ENCODE measurements at regions not wholly inside any gene's neighbourhood (a gene's known extent, or its start where the extent isn't known, plus 50 kb on each side); places are given as distances from the start of the nearest gene placed in this dataset.

DNA sequence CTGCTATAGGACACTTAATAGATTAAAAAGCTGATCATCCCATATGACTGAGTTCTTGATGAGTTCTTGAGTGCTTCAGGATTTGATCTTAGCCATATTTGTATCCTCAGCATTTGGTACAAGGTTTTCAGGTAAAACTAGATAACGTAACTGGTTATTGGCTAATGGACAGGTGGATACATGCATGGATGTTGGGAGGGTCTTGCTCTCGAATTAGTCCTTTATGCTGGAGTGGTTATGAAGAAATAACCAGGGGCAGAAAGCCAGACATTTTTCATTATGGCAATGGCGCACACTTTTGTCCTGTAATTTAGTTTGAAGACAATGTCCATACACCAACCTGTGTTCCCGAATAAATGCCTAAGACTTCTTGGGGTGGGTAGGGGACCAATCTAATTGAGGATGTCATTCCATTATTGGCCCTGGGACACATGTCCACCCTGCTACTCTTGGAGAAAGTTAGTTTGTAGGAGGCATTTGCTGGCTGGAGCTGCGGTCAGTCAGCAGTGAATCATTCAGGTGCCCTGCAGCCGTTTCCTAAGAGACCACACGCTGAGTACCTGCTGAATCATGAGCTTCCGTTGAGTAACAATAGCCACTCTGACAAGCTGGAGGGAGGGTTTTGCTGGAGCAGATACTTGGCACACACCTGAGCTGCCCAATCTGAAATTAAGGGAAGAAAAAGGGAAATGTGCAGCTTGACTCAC lies 194.4 kb downstream of the FOXA2 start:
- no peaks in the 10 kb centered on the region for H3K36me3 ChIP-seq (ENCODE audit: control insufficient read depth in 4 of 4, insufficient read depth in 3 of 4, low read depth in 1 of 4, low read length in 3 of 4)

DNA sequence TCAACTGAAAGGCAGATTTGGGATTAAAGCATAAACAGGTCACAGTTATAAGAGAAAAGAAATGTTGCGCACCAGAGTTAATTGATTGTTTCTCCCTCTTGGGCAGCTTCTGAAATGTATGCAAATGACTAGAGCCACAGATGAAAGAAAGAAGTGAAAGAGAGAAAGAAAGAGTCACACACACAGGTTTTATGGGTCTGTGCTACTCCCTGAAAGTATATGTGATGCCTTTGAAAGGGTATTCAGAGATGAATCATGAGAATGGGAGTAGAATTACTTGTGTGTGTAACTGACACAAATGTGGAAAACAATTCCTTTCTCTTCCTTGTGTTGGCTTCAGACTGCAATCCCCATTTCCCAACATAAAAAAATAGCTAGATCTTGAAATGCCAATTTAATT lies 196.9 kb downstream of the FOXA2 start:
- WGBS: 97% methylated on average over 1 of the region's 1 CpG
- H3K9ac ChIP-seq (ENCODE audit: low read depth in 1 of 2, low read length in 2 of 2): no peak overlapping the region

More for the DNA sequence above, 194.4 kb downstream of the FOXA2 start:
- Histone ChIP-seq H3K4me1 (ENCODE audit: control insufficient read depth in 4 of 4, insufficient read depth in 4 of 4, low read length in 3 of 4) (peaks cover 0 to 3% (median 0%) of the 10 kb centered on the region in 4 donors), H3K4me3 (ENCODE audit: low read depth in 1 of 3, low read length in 3 of 3) (no peak overlapping the region), H3K27ac (ENCODE audit: low read depth in 1 of 2, low read length in 2 of 2) (no peak overlapping the region), H3K9me3 (ENCODE audit: control insufficient read depth in 4 of 4, low read length in 3 of 4) (no peaks in the 10 kb centered on the region), H3K27me3 (ENCODE audit: control insufficient read depth in 4 of 4, insufficient read depth in 4 of 4, low read length in 3 of 4) (no peaks in the 10 kb centered on the region), H3K9ac (ENCODE audit: low read depth in 1 of 2, low read length in 2 of 2) (no peak overlapping the region)
- no peak for DNase-seq (ENCODE audit: low spot score)
- 87% methylated on average over 8 of the region's 8 CpGs for WGBS
- TF ChIP-seq JUND (IDR thresholded peaks at IDR 0.05): no peak
- no peak for TF ChIP-seq FOXA1 (IDR thresholded peaks at IDR 0.05)
- TF ChIP-seq, protein P1, sequence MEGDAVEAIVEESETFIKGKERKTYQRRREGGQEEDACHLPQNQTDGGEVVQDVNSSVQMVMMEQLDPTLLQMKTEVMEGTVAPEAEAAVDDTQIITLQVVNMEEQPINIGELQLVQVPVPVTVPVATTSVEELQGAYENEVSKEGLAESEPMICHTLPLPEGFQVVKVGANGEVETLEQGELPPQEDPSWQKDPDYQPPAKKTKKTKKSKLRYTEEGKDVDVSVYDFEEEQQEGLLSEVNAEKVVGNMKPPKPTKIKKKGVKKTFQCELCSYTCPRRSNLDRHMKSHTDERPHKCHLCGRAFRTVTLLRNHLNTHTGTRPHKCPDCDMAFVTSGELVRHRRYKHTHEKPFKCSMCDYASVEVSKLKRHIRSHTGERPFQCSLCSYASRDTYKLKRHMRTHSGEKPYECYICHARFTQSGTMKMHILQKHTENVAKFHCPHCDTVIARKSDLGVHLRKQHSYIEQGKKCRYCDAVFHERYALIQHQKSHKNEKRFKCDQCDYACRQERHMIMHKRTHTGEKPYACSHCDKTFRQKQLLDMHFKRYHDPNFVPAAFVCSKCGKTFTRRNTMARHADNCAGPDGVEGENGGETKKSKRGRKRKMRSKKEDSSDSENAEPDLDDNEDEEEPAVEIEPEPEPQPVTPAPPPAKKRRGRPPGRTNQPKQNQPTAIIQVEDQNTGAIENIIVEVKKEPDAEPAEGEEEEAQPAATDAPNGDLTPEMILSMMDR (IDR thresholded peaks at IDR 0.05; ENCODE audit: low read depth, low read length, missing input control): no peak
- TF ChIP-seq NR2F2 (IDR thresholded peaks at IDR 0.05): no peak
- no peak for TF ChIP-seq ATF3 (IDR thresholded peaks at IDR 0.05)

More for the DNA sequence above, 196.9 kb downstream of the FOXA2 start:
- no peak overlapping the region for H3K27ac ChIP-seq (ENCODE audit: low read depth in 1 of 2, low read length in 2 of 2)
- H3K27me3 ChIP-seq (ENCODE audit: control insufficient read depth in 4 of 4, insufficient read depth in 4 of 4, low read length in 3 of 4): no peaks in the 10 kb centered on the region
- no peaks in the 10 kb centered on the region for H3K36me3 ChIP-seq (ENCODE audit: control insufficient read depth in 4 of 4, insufficient read depth in 3 of 4, low read depth in 1 of 4, low read length in 3 of 4)
- no peak for TF ChIP-seq EGR1 (IDR thresholded peaks at IDR 0.05; ENCODE audit: low read depth in 2 of 2)
- no peak for TF ChIP-seq TAF1 (conservative IDR thresholded peaks at IDR 0.05)
- TF ChIP-seq YY1 (IDR thresholded peaks at IDR 0.05): no peak
- TF ChIP-seq, protein P1 (IDR thresholded peaks at IDR 0.05; ENCODE audit: low read depth, low read length, missing input control): no peak
- TF ChIP-seq RXRA (IDR thresholded peaks at IDR 0.05): no peak
- TF ChIP-seq HNF4A (conservative IDR thresholded peaks at IDR 0.05): no peak
- TF ChIP-seq SP1 (IDR thresholded peaks at IDR 0.05): no peak
- no peak for TF ChIP-seq NR2F2 (IDR thresholded peaks at IDR 0.05)
- TF ChIP-seq, protein P2, sequence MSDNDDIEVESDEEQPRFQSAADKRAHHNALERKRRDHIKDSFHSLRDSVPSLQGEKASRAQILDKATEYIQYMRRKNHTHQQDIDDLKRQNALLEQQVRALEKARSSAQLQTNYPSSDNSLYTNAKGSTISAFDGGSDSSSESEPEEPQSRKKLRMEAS (IDR thresholded peaks at IDR 0.05): no peak
- TF ChIP-seq FOXA1 (IDR thresholded peaks at IDR 0.05): no peak
- no peak for TF ChIP-seq RAD21 (IDR thresholded peaks at IDR 0.05)
- no peak for TF ChIP-seq GABPA (IDR thresholded peaks at IDR 0.05 in 1 of 2, conservative IDR thresholded peaks at IDR 0.05 in 1 of 2)
- TF ChIP-seq, protein P3, sequence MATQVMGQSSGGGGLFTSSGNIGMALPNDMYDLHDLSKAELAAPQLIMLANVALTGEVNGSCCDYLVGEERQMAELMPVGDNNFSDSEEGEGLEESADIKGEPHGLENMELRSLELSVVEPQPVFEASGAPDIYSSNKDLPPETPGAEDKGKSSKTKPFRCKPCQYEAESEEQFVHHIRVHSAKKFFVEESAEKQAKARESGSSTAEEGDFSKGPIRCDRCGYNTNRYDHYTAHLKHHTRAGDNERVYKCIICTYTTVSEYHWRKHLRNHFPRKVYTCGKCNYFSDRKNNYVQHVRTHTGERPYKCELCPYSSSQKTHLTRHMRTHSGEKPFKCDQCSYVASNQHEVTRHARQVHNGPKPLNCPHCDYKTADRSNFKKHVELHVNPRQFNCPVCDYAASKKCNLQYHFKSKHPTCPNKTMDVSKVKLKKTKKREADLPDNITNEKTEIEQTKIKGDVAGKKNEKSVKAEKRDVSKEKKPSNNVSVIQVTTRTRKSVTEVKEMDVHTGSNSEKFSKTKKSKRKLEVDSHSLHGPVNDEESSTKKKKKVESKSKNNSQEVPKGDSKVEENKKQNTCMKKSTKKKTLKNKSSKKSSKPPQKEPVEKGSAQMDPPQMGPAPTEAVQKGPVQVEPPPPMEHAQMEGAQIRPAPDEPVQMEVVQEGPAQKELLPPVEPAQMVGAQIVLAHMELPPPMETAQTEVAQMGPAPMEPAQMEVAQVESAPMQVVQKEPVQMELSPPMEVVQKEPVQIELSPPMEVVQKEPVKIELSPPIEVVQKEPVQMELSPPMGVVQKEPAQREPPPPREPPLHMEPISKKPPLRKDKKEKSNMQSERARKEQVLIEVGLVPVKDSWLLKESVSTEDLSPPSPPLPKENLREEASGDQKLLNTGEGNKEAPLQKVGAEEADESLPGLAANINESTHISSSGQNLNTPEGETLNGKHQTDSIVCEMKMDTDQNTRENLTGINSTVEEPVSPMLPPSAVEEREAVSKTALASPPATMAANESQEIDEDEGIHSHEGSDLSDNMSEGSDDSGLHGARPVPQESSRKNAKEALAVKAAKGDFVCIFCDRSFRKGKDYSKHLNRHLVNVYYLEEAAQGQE (IDR thresholded peaks at IDR 0.05): no peak
- no peaks in the 10 kb centered on the region for H3K9me3 ChIP-seq (ENCODE audit: control insufficient read depth in 4 of 4, low read length in 3 of 4)
- no peak overlapping the region for H3K4me3 ChIP-seq (ENCODE audit: low read depth in 1 of 3, low read length in 3 of 3)
- DNase-seq (ENCODE audit: low spot score): no peak
- H3K4me1 ChIP-seq (ENCODE audit: control insufficient read depth in 4 of 4, insufficient read depth in 4 of 4, low read length in 3 of 4): peaks cover 0 to 3% (median 0%) of the 10 kb centered on the region in 4 donors

Data from liver (tissue), 8 donors.